ENCODE measurements at regions not wholly inside any gene's neighbourhood (a gene's known extent, or its start where the extent isn't known, plus 50 kb on each side); places are given as distances from the start of the nearest gene placed in this dataset.

DNA sequence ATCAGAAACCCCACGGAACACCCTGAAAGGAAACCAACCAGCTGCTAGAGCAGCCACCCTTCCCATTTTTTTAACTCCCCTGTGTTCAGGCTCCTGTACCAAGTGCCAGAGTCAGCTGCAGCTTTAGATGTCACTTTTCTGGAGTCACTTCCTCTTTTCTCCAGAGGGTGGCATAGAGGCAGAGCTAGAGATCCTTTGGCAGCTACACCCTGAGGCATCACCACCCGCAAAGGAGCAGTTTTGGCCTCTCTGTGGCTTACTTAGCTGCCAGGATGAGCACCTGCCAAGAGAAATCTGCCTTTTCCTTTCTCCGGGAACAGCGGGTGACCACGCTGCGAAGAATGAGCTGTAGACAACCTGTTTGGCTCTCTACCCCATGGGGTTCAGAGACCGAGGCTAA is 58.0 kb upstream of the CHRDL1 start:
- TF ChIP-seq, protein P1, sequence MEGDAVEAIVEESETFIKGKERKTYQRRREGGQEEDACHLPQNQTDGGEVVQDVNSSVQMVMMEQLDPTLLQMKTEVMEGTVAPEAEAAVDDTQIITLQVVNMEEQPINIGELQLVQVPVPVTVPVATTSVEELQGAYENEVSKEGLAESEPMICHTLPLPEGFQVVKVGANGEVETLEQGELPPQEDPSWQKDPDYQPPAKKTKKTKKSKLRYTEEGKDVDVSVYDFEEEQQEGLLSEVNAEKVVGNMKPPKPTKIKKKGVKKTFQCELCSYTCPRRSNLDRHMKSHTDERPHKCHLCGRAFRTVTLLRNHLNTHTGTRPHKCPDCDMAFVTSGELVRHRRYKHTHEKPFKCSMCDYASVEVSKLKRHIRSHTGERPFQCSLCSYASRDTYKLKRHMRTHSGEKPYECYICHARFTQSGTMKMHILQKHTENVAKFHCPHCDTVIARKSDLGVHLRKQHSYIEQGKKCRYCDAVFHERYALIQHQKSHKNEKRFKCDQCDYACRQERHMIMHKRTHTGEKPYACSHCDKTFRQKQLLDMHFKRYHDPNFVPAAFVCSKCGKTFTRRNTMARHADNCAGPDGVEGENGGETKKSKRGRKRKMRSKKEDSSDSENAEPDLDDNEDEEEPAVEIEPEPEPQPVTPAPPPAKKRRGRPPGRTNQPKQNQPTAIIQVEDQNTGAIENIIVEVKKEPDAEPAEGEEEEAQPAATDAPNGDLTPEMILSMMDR (conservative IDR thresholded peaks at IDR 0.05 in 1 of 2, IDR thresholded peaks at IDR 0.05 in 1 of 2; ENCODE audit: low read depth in 1 of 2, low read length in 2 of 2), result peak in 1 of 2 donors; percentile 38
- no peak for TF ChIP-seq EZH2 (IDR thresholded peaks at IDR 0.05; ENCODE audit: low read length, missing control alignments)
